ENCODE measurements at regions not wholly inside any gene's neighbourhood (a gene's known extent, or its start where the extent isn't known, plus 50 kb on each side); places are given as distances from the start of the nearest gene placed in this dataset.

GRCh38 chr10:22816298-22816653 is 101.9 kb upstream of the PIP4K2A start:
- no peak for TF ChIP-seq TAF1 (IDR thresholded peaks at IDR 0.05; ENCODE audit: borderline replicate concordance, insufficient read depth, low read length)
- TF ChIP-seq FOXP2 (optimal IDR thresholded peaks at IDR 0.05; ENCODE audit: borderline replicate concordance, extremely low read depth, extremely low read length, insufficient read depth) = peak; percentile 27
- no peak for TF ChIP-seq POLR2AphosphoS5 (IDR thresholded peaks at IDR 0.05; ENCODE audit: low read depth, low read length)

GRCh38 chr10:22810643-22811465 is 96.5 kb upstream of the PIP4K2A start:
- TF ChIP-seq REST (IDR thresholded peaks at IDR 0.05; ENCODE audit: insufficient read depth in 1 of 2, low read depth in 2 of 2, low read length in 2 of 2) (no peak), POLR2AphosphoS5 (IDR thresholded peaks at IDR 0.05; ENCODE audit: low read depth, low read length) (no peak), TAF1 (IDR thresholded peaks at IDR 0.05; ENCODE audit: borderline replicate concordance, insufficient read depth, low read length) (no peak), FOXP2 (optimal IDR thresholded peaks at IDR 0.05; ENCODE audit: borderline replicate concordance, extremely low read depth, extremely low read length, insufficient read depth) (no peak), SIN3A (IDR thresholded peaks at IDR 0.05; ENCODE audit: borderline replicate concordance, insufficient read depth, low read length) (no peak)

- TF ChIP-seq SIN3A (IDR thresholded peaks at IDR 0.05; ENCODE audit: borderline replicate concordance, insufficient read depth, low read length) (no peak), REST (IDR thresholded peaks at IDR 0.05; ENCODE audit: insufficient read depth in 1 of 2, low read depth in 2 of 2, low read length in 2 of 2) (no peak), TAF1 (IDR thresholded peaks at IDR 0.05; ENCODE audit: borderline replicate concordance, insufficient read depth, low read length) (no peak), FOXP2 (optimal IDR thresholded peaks at IDR 0.05; ENCODE audit: borderline replicate concordance, extremely low read depth, extremely low read length, insufficient read depth) (no peak), POLR2AphosphoS5 (IDR thresholded peaks at IDR 0.05; ENCODE audit: low read depth, low read length) (no peak)
Measured at GRCh38 chr10:22807238-22807637, 92.9 kb upstream of the PIP4K2A start.

- TF ChIP-seq FOXP2 (optimal IDR thresholded peaks at IDR 0.05; ENCODE audit: borderline replicate concordance, extremely low read depth, extremely low read length, insufficient read depth) (no peak), SIN3A (IDR thresholded peaks at IDR 0.05; ENCODE audit: borderline replicate concordance, insufficient read depth, low read length) (no peak), TAF1 (IDR thresholded peaks at IDR 0.05; ENCODE audit: borderline replicate concordance, insufficient read depth, low read length) (no peak), REST (IDR thresholded peaks at IDR 0.05; ENCODE audit: insufficient read depth in 1 of 2, low read depth in 2 of 2, low read length in 2 of 2) (no peak), POLR2AphosphoS5 (IDR thresholded peaks at IDR 0.05; ENCODE audit: low read depth, low read length) (no peak)
Measured at GRCh38 chr10:22805304-22805703, 90.9 kb upstream of the PIP4K2A start.

GRCh38 chr10:22803261-22803885 is 89.0 kb upstream of the PIP4K2A start:
- TF ChIP-seq TAF1 (IDR thresholded peaks at IDR 0.05; ENCODE audit: borderline replicate concordance, insufficient read depth, low read length) = no peak
- TF ChIP-seq POLR2AphosphoS5 (IDR thresholded peaks at IDR 0.05; ENCODE audit: low read depth, low read length) = no peak
- no peak for TF ChIP-seq FOXP2 (optimal IDR thresholded peaks at IDR 0.05; ENCODE audit: borderline replicate concordance, extremely low read depth, extremely low read length, insufficient read depth)
- no peak for TF ChIP-seq REST (IDR thresholded peaks at IDR 0.05; ENCODE audit: insufficient read depth in 1 of 2, low read depth in 2 of 2, low read length in 2 of 2)
- no peak for TF ChIP-seq SIN3A (IDR thresholded peaks at IDR 0.05; ENCODE audit: borderline replicate concordance, insufficient read depth, low read length)

Data from PFSK-1 (cell line).